H1 (cell line): ENCODE measurements at regions not wholly inside any gene's neighbourhood (a gene's known extent, or its start where the extent isn't known, plus 50 kb on each side); places are given as distances from the start of the nearest gene placed in this dataset.

Experiments used
- CEBPB ChIP-seq: IDR thresholded peaks from 2 replicates; pipeline ENCODE4 v1.6.1; 2012; ENCODE audit warnings: low read depth, low read length
- CREB1 ChIP-seq: IDR thresholded peaks from 2 replicates; pipeline ENCODE4 v1.6.1; 2012; ENCODE audit warnings: inconsistent platforms
- CTCF ChIP-seq, 3 experiments: IDR thresholded peaks; 1 replicate in 2 of 3; 2 replicates in 1 of 3; pipeline versions ENCODE4 v1.5.1 to v1.6.1; 2011; ENCODE audit warnings: low read length in 3 of 3, mild to moderate bottlenecking in 3 of 3, inconsistent platforms in 2 of 3, low read depth in 1 of 3, moderate library complexity in 1 of 3; ENCODE audit not compliant: insufficient read depth in 1 of 3; ENCODE audit errors: control extremely low read depth in 1 of 3
- EGR1 ChIP-seq: IDR thresholded peaks from 2 replicates; pipeline ENCODE4 v1.6.1; 2011; ENCODE audit warnings: low read depth, low read length, borderline replicate concordance
- EZH2 ChIP-seq: fragments of 200-600 bp; sonication (generic); IDR thresholded peaks from 2 replicates; pipeline ENCODE4 v1.7.1; 2012; ENCODE audit warnings: low read depth, mild to moderate bottlenecking, moderate library complexity, low read length, inconsistent platforms; ENCODE audit not compliant: severe bottlenecking
- HDAC2 ChIP-seq, 2 experiments: fragments of 300-600 bp in 1 of 2; sonication (generic) in 1 of 2; IDR thresholded peaks; 2 replicates each; pipeline ENCODE4 v1.6.1; 2011 to 2012; ENCODE audit warnings: low read depth in 2 of 2, low read length in 2 of 2, mild to moderate bottlenecking in 2 of 2, moderate library complexity in 2 of 2, borderline replicate concordance in 1 of 2, inconsistent platforms in 1 of 2
- HDAC6 ChIP-seq: IDR thresholded peaks from one replicate; pipeline ENCODE4 v1.7.1; 2012; ENCODE audit warnings: low read depth, mild to moderate bottlenecking, inconsistent platforms, low read length, moderate library complexity
- NRF1 ChIP-seq: IDR thresholded peaks from 2 replicates; pipeline ENCODE4 v1.6.1; 2011; ENCODE audit warnings: mild to moderate bottlenecking, low read depth, low read length, improper control_type of control experiment
- POLR2AphosphoS5 ChIP-seq: IDR thresholded peaks from 2 replicates; pipeline ENCODE4 v1.6.1; 2011; ENCODE audit warnings: low read depth, low read length
- SP4 ChIP-seq: IDR thresholded peaks from 2 replicates; pipeline ENCODE4 v1.6.1; 2012; ENCODE audit warnings: low read length, inconsistent platforms
- SUZ12 ChIP-seq: fragments of 200-600 bp; sonication (generic); IDR thresholded peaks from 2 replicates; pipeline ENCODE4 v1.6.1; 2012; ENCODE audit warnings: mild to moderate bottlenecking, inconsistent platforms, low read length, moderate library complexity, mixed read lengths
- TAF1 ChIP-seq: IDR thresholded peaks from 2 replicates; pipeline ENCODE4 v1.6.1; 2011; ENCODE audit warnings: mild to moderate bottlenecking, low read depth, low read length
- TBP ChIP-seq: IDR thresholded peaks from 2 replicates; pipeline ENCODE4 v1.6.1; 2011; ENCODE audit warnings: low read depth, low read length, improper control_type of control experiment
- ZNF274 ChIP-seq: IDR thresholded peaks from 2 replicates; pipeline ENCODE4 v1.7.0; 2012; ENCODE audit warnings: low read length, borderline replicate concordance; ENCODE audit errors: extremely low read depth

DNA sequence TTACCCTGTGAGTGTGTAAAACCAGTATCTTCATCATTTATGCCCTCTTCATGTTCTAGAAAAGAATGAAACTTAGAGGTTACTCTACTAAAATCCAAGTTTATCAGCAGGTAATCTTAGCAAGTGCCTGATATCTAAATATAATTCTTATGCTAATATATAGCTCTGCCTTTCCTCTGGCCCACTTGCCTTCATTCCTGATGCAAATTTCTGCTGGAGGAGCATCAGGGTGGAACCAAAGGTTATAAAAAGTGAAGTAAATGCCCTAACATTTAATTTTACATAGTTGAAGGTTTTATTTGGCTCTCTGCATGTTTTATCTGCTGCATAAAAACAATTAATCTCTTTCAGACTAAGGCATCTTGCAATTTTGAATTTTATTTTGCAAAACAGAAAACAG is 936.2 kb downstream of the ROBO2 start:
- no peak for TF ChIP-seq SUZ12
- no peak for TF ChIP-seq TAF1
- TF ChIP-seq CTCF (IDR thresholded peaks at IDR 0.05; ENCODE audit: control extremely low read depth in 1 of 3, insufficient read depth in 1 of 3, low read depth in 1 of 3, low read length in 3 of 3): no peak
- no peak for TF ChIP-seq EGR1
- TF ChIP-seq ZNF274: no peak
- TF ChIP-seq CEBPB: no peak
- TF ChIP-seq NRF1: no peak
- TF ChIP-seq TBP: no peak
- no peak for TF ChIP-seq HDAC2 (IDR thresholded peaks at IDR 0.05; ENCODE audit: borderline replicate concordance in 1 of 2, low read depth in 2 of 2, low read length in 2 of 2)
- no peak for TF ChIP-seq POLR2AphosphoS5
- TF ChIP-seq EZH2: no peak
- no peak for TF ChIP-seq SP4
- TF ChIP-seq CREB1: no peak
- TF ChIP-seq HDAC6: no peak
